ENCODE measurements at regions not wholly inside any gene's neighbourhood (a gene's known extent, or its start where the extent isn't known, plus 50 kb on each side); places are given as distances from the start of the nearest gene placed in this dataset.

DNA sequence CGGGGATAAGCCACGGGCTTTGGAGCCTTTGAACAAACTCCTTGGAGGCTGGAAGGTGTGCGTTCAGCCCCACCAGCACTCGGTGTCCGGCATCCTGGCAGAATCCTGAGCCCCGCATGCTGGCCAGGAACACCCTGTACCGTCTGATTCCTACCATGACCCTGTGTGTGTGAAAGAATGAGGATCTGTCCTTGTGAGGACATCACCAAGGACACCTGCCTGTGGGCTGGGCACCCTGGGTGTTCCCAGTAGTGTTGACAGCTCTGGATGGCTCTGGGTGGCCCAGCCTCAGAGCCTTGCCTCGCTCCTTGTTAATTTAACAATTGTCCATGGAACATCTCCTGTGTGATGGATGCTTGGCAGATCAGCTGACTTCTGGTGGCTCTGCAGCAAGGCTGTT lies 234.3 kb downstream of the QKI start:
- TF ChIP-seq, protein P1, sequence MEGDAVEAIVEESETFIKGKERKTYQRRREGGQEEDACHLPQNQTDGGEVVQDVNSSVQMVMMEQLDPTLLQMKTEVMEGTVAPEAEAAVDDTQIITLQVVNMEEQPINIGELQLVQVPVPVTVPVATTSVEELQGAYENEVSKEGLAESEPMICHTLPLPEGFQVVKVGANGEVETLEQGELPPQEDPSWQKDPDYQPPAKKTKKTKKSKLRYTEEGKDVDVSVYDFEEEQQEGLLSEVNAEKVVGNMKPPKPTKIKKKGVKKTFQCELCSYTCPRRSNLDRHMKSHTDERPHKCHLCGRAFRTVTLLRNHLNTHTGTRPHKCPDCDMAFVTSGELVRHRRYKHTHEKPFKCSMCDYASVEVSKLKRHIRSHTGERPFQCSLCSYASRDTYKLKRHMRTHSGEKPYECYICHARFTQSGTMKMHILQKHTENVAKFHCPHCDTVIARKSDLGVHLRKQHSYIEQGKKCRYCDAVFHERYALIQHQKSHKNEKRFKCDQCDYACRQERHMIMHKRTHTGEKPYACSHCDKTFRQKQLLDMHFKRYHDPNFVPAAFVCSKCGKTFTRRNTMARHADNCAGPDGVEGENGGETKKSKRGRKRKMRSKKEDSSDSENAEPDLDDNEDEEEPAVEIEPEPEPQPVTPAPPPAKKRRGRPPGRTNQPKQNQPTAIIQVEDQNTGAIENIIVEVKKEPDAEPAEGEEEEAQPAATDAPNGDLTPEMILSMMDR (IDR thresholded peaks at IDR 0.05; ENCODE audit: low read depth, low read length, poor library complexity, severe bottlenecking), result no peak
- no peak for TF ChIP-seq EZH2phosphoT487 (IDR thresholded peaks at IDR 0.05; ENCODE audit: borderline replicate concordance, low read length)
